Endodermal cell (in vitro differentiated cells): ENCODE measurements at regions not wholly inside any gene's neighbourhood (a gene's known extent, or its start where the extent isn't known, plus 50 kb on each side); places are given as distances from the start of the nearest gene placed in this dataset.

Source experiments
- DNase-seq: peaks from one replicate; pipeline ENCODE4 v3.0.0-alpha.2; 2017
- H3K27ac ChIP-seq: 2 replicates; pipeline ENCODE4 v1.5.1; 2013; ENCODE audit warnings: mild to moderate bottlenecking, low read depth, low read length, moderate library complexity
- H3K27me3 ChIP-seq: 2 replicates; pipeline ENCODE4 v1.6.1; 2013; ENCODE audit warnings: mild to moderate bottlenecking, low read length, moderate library complexity; ENCODE audit not compliant: insufficient read depth, control insufficient read depth, poor library complexity, severe bottlenecking
- H3K36me3 ChIP-seq: 2 replicates; pipeline ENCODE4 v1.7.0; 2013; ENCODE audit warnings: mild to moderate bottlenecking, low read length, moderate library complexity; ENCODE audit not compliant: control insufficient read depth, insufficient read depth
- H3K4me1 ChIP-seq: one replicate; pipeline ENCODE4 v1.7.0; 2013; ENCODE audit warnings: low read length; ENCODE audit not compliant: control insufficient read depth, insufficient read depth
- H3K4me3 ChIP-seq: 2 replicates; pipeline ENCODE4 v1.5.1; 2013; ENCODE audit warnings: mild to moderate bottlenecking, low read length, moderate library complexity
- H3K9ac ChIP-seq: 2 replicates; pipeline ENCODE4 v1.6.1; 2013; ENCODE audit warnings: mild to moderate bottlenecking, low read length, moderate library complexity; ENCODE audit not compliant: poor library complexity, severe bottlenecking; ENCODE audit errors: extremely low read depth
- H3K9me3 ChIP-seq: 2 replicates; pipeline ENCODE4 v1.6.1; 2013; ENCODE audit warnings: mild to moderate bottlenecking, low read length, moderate library complexity; ENCODE audit not compliant: control insufficient read depth
- H3K27ac Mint-ChIP-seq: 2 replicates; pipeline ENCODE4 v1.8.0; 2020; ENCODE audit warnings: mixed read lengths
- H3K27me3 Mint-ChIP-seq: 2 replicates; pipeline ENCODE4 v1.8.0; 2021; ENCODE audit warnings: mild to moderate bottlenecking, mixed read lengths; ENCODE audit not compliant: insufficient read depth
- H3K36me3 Mint-ChIP-seq: 2 replicates; pipeline ENCODE4 v1.8.0; 2020; ENCODE audit warnings: low read depth, mixed read lengths
- H3K4me1 Mint-ChIP-seq: 2 replicates; pipeline ENCODE4 v1.8.0; 2020; ENCODE audit warnings: mixed read lengths
- H3K4me3 Mint-ChIP-seq: 2 replicates; pipeline ENCODE4 v1.8.0; 2020; ENCODE audit warnings: mild to moderate bottlenecking, moderate library complexity, mixed read lengths
- H3K9me3 Mint-ChIP-seq: 2 replicates; pipeline ENCODE4 v1.8.0; 2020; ENCODE audit warnings: mild to moderate bottlenecking, mixed read lengths
- CTCF ChIP-seq: fragments of 200-600 bp; sonication (generic); conservative IDR thresholded peaks from 2 replicates; pipeline ENCODE4 v1.5.0; 2021; ENCODE audit warnings: antibody characterized with exemption, mild to moderate bottlenecking
- whole genome bisulfite sequencing, 2 experiments: methylation state at CpG; one replicate each; pipeline versions ENCODE4 v1.1.5 to v1.1.7; 2013; ENCODE audit warnings: missing lambda C conversion rate in 2 of 2, mixed read lengths in 1 of 2; ENCODE audit not compliant: insufficient coverage in 1 of 2, insufficient read length in 1 of 2; 5-methylcytosine and 5-hydroxymethylcytosine counted together

GRCh38 chr19:16015805-16016173, 60.5 kb upstream of the TPM4 start:
- H3K9me3 ChIP-seq: no peaks in the 10 kb centered on the region
- Mint-ChIP-seq H3K36me3 (no peaks in the 10 kb centered on the region), H3K27me3 (no peaks in the 10 kb centered on the region), H3K4me1 (no peaks in the 10 kb centered on the region), H3K27ac (no peak overlapping the region), H3K4me3 (no peak overlapping the region), H3K9me3 (peaks cover 92% of the 10 kb centered on the region)
- H3K27me3 ChIP-seq: no peaks in the 10 kb centered on the region
- no peak overlapping the region for H3K9ac ChIP-seq
- no peak for TF ChIP-seq CTCF
- no peaks in the 10 kb centered on the region for H3K4me1 ChIP-seq
- no peak overlapping the region for H3K27ac ChIP-seq
- WGBS, 2 experiments: 74% methylated on average over 3 of the region's 3 CpGs; no CpG with 5 or more reads in 1 of the 2 experiments
- H3K4me3 ChIP-seq: no peak overlapping the region
- no peaks in the 10 kb centered on the region for H3K36me3 ChIP-seq
- DNase-seq: no peak

- no peak for DNase-seq
- H3K9me3 ChIP-seq: no peaks in the 10 kb centered on the region
- 79 to 84% methylated on average over 7 to 14 of the region's 15 CpGs for WGBS, 2 experiments
- no peaks in the 10 kb centered on the region for H3K36me3 ChIP-seq
- H3K9me3 Mint-ChIP-seq: peaks cover 94% of the 10 kb centered on the region
- no peaks in the 10 kb centered on the region for H3K27me3 ChIP-seq
- H3K36me3 Mint-ChIP-seq: no peaks in the 10 kb centered on the region
- no peaks in the 10 kb centered on the region for H3K4me1 Mint-ChIP-seq
- no peak overlapping the region for H3K9ac ChIP-seq
- no peak overlapping the region for H3K4me3 Mint-ChIP-seq
- no peak for TF ChIP-seq CTCF
- no peaks in the 10 kb centered on the region for H3K4me1 ChIP-seq
- H3K4me3 ChIP-seq: no peak overlapping the region
- H3K27me3 Mint-ChIP-seq: no peaks in the 10 kb centered on the region
- no peak overlapping the region for H3K27ac ChIP-seq
- H3K27ac Mint-ChIP-seq: no peak overlapping the region
Observed at GRCh38 chr19:16016226-16017137, 59.8 kb upstream of the TPM4 start.

GRCh38 chr19:16017138-16017490, 59.2 kb upstream of the TPM4 start:
- Mint-ChIP-seq H3K36me3 (no peaks in the 10 kb centered on the region), H3K27me3 (no peaks in the 10 kb centered on the region), H3K4me1 (no peaks in the 10 kb centered on the region), H3K9me3 (peaks cover 94% of the 10 kb centered on the region), H3K27ac (no peak overlapping the region), H3K4me3 (no peak overlapping the region)
- Histone ChIP-seq H3K9me3 (no peaks in the 10 kb centered on the region), H3K27me3 (no peaks in the 10 kb centered on the region), H3K27ac (no peak overlapping the region), H3K9ac (no peak overlapping the region), H3K4me3 (no peak overlapping the region), H3K4me1 (no peaks in the 10 kb centered on the region), H3K36me3 (no peaks in the 10 kb centered on the region)
- DNase-seq: no peak
- 82 to 87% methylated on average over 9 to 11 of the region's 11 CpGs for WGBS, 2 experiments
- TF ChIP-seq CTCF: no peak
